ENCODE measurements at regions not wholly inside any gene's neighbourhood (a gene's known extent, or its start where the extent isn't known, plus 50 kb on each side); places are given as distances from the start of the nearest gene placed in this dataset.

DNA sequence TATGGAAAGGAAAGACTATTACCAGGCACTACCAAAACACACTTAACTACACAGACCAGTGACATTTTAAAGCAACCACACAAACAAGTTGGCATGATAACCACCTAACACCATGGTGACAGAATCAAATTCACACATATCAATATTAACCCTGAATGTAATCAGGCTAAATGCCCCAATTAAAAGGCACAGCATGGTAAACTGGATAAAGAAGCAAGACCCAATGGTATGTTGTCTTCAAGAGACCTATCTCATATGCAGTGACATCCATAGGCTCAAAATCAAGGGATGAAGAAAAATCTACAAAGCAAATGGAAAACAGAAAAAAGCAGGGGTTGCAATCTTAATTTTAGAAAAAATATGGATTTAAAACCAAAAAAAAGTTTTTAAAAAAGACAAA lies 86.0 kb downstream of the SAMD9 start:
- H3K27ac ChIP-seq (ENCODE audit: low read depth in 1 of 2, low read length in 1 of 2), result no peak overlapping the region
- DNase-seq (no peak), ATAC-seq (ENCODE audit: insufficient read depth, low FRiP score) (no peak)
- no peak overlapping the region for H3K4me3 ChIP-seq
- peaks cover 0 to 6% (median 2%) of the 10 kb centered on the region in 4 donors for H3K9me3 ChIP-seq (ENCODE audit: control insufficient read depth in 4 of 4, insufficient read depth in 3 of 4, low read length in 3 of 4)
- H3K27me3 ChIP-seq (ENCODE audit: control insufficient read depth in 3 of 3, insufficient read depth in 3 of 3, low read length in 2 of 3), result no peaks in the 10 kb centered on the region
- H3K36me3 ChIP-seq (ENCODE audit: control insufficient read depth in 4 of 4, insufficient read depth in 4 of 4, low read length in 4 of 4), result no peaks in the 10 kb centered on the region
- no peak overlapping the region for H3K9ac ChIP-seq (ENCODE audit: insufficient read depth in 1 of 2, low read length in 2 of 2)
- TF ChIP-seq, protein P1, sequence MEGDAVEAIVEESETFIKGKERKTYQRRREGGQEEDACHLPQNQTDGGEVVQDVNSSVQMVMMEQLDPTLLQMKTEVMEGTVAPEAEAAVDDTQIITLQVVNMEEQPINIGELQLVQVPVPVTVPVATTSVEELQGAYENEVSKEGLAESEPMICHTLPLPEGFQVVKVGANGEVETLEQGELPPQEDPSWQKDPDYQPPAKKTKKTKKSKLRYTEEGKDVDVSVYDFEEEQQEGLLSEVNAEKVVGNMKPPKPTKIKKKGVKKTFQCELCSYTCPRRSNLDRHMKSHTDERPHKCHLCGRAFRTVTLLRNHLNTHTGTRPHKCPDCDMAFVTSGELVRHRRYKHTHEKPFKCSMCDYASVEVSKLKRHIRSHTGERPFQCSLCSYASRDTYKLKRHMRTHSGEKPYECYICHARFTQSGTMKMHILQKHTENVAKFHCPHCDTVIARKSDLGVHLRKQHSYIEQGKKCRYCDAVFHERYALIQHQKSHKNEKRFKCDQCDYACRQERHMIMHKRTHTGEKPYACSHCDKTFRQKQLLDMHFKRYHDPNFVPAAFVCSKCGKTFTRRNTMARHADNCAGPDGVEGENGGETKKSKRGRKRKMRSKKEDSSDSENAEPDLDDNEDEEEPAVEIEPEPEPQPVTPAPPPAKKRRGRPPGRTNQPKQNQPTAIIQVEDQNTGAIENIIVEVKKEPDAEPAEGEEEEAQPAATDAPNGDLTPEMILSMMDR (IDR thresholded peaks at IDR 0.05; ENCODE audit: control extremely low read depth, extremely low read depth), result no peak
- peaks cover 0 to 2% (median 0%) of the 10 kb centered on the region in 5 donors for H3K4me1 ChIP-seq (ENCODE audit: control insufficient read depth in 5 of 5, insufficient read depth in 5 of 5, low read length in 5 of 5)

DNA sequence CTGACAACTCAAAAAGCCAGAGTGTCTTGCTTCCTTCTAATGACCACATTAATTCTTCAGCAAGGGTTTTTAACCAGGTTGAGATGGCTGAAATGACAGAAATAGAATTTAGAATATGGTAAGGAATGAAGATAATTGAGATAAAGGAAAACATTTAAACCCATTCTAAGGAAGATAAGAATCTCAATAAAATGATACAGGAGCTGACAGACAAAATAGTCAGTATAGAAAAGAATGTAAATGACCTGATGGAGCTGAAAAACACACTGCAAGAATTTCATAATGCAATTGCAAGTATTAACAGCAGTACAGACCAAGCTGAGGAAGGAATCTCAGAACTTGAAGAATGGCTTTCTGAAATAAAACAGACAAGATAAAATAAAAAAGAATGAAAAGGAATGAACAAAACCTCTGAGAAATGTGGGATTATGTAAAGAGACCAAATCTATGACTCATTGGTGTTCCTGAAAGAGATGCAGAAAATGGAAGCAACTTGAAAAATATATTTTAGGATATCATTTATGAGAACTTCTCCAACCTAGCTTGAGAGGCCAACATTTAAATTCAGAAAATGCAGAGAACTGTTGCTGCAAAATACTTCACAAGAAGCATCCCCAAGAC lies 87.1 kb downstream of the SAMD9 start:
- peaks cover 0 to 2% (median 0%) of the 10 kb centered on the region in 5 donors for H3K4me1 ChIP-seq (ENCODE audit: control insufficient read depth in 5 of 5, insufficient read depth in 5 of 5, low read length in 5 of 5)
- no peak overlapping the region for H3K4me3 ChIP-seq
- no peak overlapping the region for H3K9ac ChIP-seq (ENCODE audit: insufficient read depth in 1 of 2, low read length in 2 of 2)

DNA sequence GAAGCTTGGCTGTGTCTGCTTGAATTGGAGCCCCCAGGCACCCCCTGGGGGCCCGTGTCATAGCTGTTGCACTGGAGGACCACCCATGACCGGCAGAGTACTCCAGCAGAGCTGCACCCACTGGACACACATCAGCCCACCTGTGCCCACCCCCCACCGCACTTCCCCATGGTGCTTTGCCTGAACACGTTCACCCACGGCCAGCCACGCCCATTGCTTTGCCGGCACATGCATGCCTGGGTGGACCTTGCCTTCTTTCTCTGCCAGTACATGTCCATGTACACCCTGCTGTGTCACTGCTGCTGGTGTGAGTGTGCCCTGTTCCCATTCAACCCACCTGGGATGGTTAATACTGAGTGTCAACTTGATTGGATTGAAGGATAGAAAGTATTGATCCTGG lies 88.7 kb downstream of the SAMD9 start:
- no peaks in the 10 kb centered on the region for H3K27me3 ChIP-seq (ENCODE audit: control insufficient read depth in 3 of 3, insufficient read depth in 3 of 3, low read length in 2 of 3)
- 84 to 85% methylated on average over 7 of the region's 7 CpGs for WGBS, 2 donors
- DNase-seq, result no peak
- no peak overlapping the region for H3K4me3 ChIP-seq
- TF ChIP-seq, protein P1 (IDR thresholded peaks at IDR 0.05; ENCODE audit: control extremely low read depth, extremely low read depth), result no peak
- H3K27ac ChIP-seq (ENCODE audit: low read depth in 1 of 2, low read length in 1 of 2), result no peak overlapping the region
- ATAC-seq (ENCODE audit: insufficient read depth, low FRiP score), result no peak
- H3K9ac ChIP-seq (ENCODE audit: insufficient read depth in 1 of 2, low read length in 2 of 2), result no peak overlapping the region
- peaks cover 0 to 2% (median 0%) of the 10 kb centered on the region in 5 donors for H3K4me1 ChIP-seq (ENCODE audit: control insufficient read depth in 5 of 5, insufficient read depth in 5 of 5, low read length in 5 of 5)
- no peaks in the 10 kb centered on the region for H3K36me3 ChIP-seq (ENCODE audit: control insufficient read depth in 4 of 4, insufficient read depth in 4 of 4, low read length in 4 of 4)
- peaks cover 0 to 6% (median 2%) of the 10 kb centered on the region in 4 donors for H3K9me3 ChIP-seq (ENCODE audit: control insufficient read depth in 4 of 4, insufficient read depth in 3 of 4, low read length in 3 of 4)

More for the DNA sequence above, 87.1 kb downstream of the SAMD9 start:
- Histone ChIP-seq H3K9me3 (ENCODE audit: control insufficient read depth in 4 of 4, insufficient read depth in 3 of 4, low read length in 3 of 4) (peaks cover 0 to 6% (median 2%) of the 10 kb centered on the region in 4 donors), H3K36me3 (ENCODE audit: control insufficient read depth in 4 of 4, insufficient read depth in 4 of 4, low read length in 4 of 4) (no peaks in the 10 kb centered on the region), H3K27ac (ENCODE audit: low read depth in 1 of 2, low read length in 1 of 2) (no peak overlapping the region), H3K27me3 (ENCODE audit: control insufficient read depth in 3 of 3, insufficient read depth in 3 of 3, low read length in 2 of 3) (no peaks in the 10 kb centered on the region)
- DNase-seq (no peak), ATAC-seq (ENCODE audit: insufficient read depth, low FRiP score) (no peak)
- TF ChIP-seq, protein P1 (IDR thresholded peaks at IDR 0.05; ENCODE audit: control extremely low read depth, extremely low read depth), result no peak

DNA sequence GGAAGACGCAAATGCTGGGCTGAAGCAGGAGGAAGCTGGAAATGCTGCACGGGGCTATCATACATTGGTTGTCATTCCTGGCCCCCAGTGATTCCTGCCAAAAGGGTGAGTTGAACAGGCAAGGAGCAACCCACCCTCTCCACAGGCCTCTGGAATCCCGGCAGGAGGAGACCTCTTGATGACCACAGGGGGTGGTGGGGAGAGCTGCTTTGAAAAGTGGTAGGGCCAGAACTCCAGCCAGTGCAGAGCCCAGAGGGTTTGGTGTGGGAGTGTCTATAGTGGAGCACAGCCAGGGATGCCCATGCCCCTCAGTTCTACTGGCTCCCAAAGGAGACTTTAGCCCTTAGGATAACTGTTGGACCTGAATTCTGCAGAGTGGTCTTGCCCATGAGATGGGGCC lies 89.2 kb downstream of the SAMD9 start:
- peaks cover 0 to 8% (median 2%) of the 10 kb centered on the region in 4 donors for H3K9me3 ChIP-seq (ENCODE audit: control insufficient read depth in 4 of 4, insufficient read depth in 3 of 4, low read length in 3 of 4)
- 83 to 91% methylated on average over 3 of the region's 3 CpGs for WGBS, 2 donors
- no peak overlapping the region for H3K27ac ChIP-seq (ENCODE audit: low read depth in 1 of 2, low read length in 1 of 2)
- H3K9ac ChIP-seq (ENCODE audit: insufficient read depth in 1 of 2, low read length in 2 of 2), result no peak overlapping the region
- DNase-seq, result no peak
- TF ChIP-seq, protein P1 (IDR thresholded peaks at IDR 0.05; ENCODE audit: control extremely low read depth, extremely low read depth), result no peak
- H3K4me1 ChIP-seq (ENCODE audit: control insufficient read depth in 5 of 5, insufficient read depth in 5 of 5, low read length in 5 of 5), result peaks cover 0 to 2% (median 0%) of the 10 kb centered on the region in 5 donors
- no peaks in the 10 kb centered on the region for H3K36me3 ChIP-seq (ENCODE audit: control insufficient read depth in 4 of 4, insufficient read depth in 4 of 4, low read length in 4 of 4)
- H3K4me3 ChIP-seq, result no peak overlapping the region
- no peaks in the 10 kb centered on the region for H3K27me3 ChIP-seq (ENCODE audit: control insufficient read depth in 3 of 3, insufficient read depth in 3 of 3, low read length in 2 of 3)
- ATAC-seq (ENCODE audit: insufficient read depth, low FRiP score), result no peak
